ENCODE measurements at regions not wholly inside any gene's neighbourhood (a gene's known extent, or its start where the extent isn't known, plus 50 kb on each side); places are given as distances from the start of the nearest gene placed in this dataset.
"Not testable (repeated sequence)": the region's sequence is repeated elsewhere in the genome, so short reads cannot be mapped to it uniquely, and the experiment has no call there.

DNA sequence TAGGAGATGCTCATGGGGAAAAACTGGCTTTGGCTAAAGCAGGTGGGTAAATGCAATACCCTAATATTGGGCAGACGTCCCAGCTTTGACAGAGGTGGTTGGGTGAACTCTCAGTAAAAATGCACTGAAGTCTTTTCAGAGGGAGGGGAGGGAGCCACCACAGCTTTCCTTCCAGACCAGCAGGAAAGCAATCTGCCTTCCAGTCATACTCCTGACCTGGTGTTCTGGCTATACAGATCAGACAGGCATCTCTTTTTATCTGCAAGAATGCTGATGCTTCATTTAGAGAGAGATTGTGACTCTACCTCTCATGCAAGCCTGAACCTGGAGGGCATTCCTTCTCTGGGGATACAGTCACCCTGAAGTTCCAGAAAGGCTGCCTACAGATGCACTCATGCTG is 52.6 kb upstream of the ICA1 start:
- no peak for DNase-seq (ENCODE audit: low read depth)

DNA sequence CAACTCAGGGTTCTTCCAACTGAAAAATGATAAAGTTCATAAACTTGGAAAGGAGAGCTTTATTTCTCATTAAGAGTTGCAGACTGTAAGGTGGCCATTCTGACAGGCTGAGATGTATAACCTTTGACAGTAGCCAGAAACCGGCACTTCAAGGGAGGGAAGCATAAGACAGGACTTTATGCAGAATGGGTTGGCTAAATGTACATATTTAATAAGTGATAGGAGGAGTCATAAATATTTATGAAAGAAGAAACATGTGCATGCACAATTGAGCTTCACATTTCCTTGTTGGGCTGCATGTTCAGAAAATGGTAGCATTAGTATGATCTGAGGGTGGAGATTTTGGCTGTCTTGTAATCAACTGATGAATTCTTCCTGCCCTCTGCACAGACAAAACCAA is 57.1 kb upstream of the ICA1 start:
- no peak for DNase-seq (ENCODE audit: low read depth)

DNA sequence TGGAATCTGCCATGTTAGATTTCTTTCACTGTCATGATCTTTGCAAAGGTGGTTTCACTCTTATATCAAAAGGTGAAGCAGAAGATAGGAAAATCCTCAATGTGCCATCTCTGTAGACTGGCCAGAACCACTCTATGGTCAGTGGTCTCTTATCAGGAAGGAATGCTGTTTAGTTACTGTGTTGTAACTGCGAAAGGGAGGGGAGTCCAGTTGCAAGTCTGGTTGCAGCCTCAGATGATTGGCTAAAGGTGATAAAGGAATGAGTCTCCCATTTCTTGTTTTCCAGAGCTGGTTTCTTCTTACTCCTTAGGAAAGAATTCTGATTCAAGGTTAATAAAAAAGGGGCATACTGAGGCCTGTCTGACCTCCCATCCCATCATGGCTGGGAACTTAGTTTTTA is 58.2 kb upstream of the ICA1 start:
- no peak for DNase-seq (ENCODE audit: low read depth)

DNA sequence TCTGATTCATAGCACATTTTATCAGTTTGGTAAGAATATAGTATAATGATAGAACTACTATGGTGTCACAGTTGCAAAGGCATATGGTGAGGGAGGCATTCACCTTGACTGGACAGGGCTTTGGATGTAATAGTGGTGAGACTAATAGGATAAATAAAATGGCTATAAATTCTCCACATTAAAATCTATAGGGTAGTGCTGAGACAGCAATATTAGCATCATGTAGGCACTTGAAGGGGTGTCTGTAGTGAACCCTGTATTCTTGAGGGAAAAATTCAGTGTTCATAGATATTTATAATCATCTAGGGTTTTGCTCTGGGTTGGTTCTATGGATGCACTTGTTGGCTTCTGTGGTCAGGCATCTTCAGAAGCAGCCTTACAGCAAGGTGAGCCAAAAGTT is 59.3 kb upstream of the ICA1 start:
- no peak for DNase-seq (ENCODE audit: low read depth)

DNA sequence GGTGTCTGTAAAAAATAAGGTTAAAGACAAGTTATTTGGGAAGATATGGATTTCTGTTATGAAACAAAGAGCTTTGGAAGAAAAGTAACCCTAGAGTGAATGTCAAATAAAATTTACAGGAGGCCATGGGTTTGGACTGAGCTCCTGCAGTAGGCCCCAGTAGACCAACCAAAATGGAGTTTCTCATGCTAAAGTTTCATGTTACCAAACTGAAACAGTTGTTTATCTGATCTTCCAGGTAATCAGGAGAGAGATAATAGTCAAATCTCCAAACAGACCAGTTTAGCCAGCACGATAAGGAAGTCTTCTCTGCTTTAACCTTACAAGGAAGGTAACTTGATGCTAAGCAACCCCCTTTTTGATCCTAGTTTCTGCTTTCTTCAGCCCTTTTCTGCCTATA is 60.7 kb upstream of the ICA1 start:
- no peak for DNase-seq (ENCODE audit: low read depth)

DNA sequence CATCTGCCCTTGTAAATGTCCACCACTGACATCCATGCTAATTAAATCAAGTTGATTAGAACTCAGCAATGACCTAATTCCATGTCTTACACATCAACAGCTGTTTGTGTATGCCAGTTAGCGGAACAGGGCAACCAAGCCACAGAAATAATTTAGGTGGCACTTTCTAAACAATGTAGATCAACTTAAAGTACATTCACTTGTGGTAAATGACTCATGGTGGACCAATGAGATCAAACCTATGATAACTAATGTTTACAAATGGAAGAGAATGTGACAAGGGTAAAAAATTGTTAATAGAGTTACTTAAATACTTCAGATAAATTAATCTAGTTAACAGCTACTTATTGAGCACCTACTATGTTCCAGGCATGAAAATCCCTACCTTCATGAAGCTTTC is 63.1 kb upstream of the ICA1 start:
- no peak for DNase-seq (ENCODE audit: low read depth)

DNA sequence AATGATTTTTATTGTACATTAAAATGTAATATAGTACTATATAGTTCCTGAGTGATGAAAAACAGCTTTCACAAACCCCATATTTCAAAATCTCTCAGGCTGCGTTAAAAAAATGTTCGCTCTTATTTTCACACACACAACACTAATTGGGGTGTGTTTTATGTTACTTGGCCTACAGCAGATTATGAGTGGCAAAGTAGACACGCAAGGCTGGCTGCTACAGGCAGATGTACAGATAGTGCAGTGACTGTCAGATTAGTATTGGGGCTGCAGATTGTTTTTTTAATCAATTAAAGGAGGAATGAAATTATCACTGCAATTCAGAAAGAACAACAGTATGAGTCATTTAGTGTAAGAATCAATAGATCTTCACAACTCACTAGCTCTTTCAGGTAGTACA is 65.2 kb upstream of the ICA1 start:
- DNase-seq (ENCODE audit: low read depth) = no peak

DNA sequence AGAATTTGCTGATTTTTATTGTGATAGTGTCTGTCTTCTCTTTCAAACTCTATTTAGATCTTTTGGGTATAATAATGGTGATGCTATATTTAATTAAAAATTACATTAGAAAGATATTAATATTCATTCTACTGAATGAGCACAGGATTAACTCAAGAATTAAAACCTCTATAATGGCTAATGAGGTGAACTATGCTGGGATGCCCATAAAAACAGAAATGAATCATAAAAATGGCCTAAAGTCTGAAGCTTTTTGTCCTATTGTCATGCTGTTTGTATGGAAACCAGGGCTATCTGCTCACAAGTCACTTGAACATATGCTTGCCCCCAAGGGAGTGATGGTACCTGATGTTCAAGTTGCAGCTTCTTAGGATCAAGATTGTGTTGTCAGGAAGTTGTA is 76.2 kb upstream of the ICA1 start:
- DNase-seq (ENCODE audit: low read depth) = no peak

DNA sequence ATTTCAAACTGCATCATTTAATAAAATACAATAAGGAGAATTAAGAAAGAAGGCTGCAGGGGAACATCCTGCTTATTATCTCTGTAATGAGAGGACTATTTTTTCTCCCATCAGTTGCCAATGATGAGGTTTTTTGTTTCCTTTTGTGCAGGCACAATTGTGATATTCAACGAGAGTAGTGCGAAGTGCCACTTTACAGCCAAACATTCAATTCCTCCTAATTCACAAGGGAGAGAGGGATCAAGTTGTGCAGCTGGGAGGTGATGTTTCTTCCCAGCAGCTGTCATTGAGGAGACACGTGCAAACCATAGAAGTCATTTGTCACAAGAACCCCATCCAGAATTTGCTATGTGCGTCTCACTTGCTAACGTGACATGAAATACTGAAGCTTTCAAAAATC is 81.6 kb upstream of the ICA1 start:
- DNase-seq (ENCODE audit: low read depth) = peak; percentile 3

DNA sequence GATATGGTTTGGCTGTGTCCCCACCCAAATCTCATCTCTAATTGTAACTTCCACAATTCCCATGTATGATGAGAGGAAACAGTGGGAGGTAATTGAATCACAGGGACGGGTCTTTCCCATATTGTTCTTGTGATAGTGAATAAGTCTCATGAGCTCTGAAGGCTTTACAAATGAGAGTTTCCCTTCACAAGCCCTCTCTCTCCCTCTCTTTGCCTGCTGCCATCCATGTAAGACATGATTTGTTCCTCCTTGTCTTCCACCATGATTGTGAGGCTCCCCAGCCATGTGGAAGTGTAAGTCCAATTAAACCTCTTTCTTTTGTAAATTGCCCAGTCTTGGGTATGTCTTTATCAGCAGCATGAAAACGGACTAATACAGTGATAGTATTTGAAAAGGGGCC is 85.4 kb upstream of the ICA1 start:
- DNase-seq (ENCODE audit: low read depth) = not testable (repeated sequence)

DNA sequence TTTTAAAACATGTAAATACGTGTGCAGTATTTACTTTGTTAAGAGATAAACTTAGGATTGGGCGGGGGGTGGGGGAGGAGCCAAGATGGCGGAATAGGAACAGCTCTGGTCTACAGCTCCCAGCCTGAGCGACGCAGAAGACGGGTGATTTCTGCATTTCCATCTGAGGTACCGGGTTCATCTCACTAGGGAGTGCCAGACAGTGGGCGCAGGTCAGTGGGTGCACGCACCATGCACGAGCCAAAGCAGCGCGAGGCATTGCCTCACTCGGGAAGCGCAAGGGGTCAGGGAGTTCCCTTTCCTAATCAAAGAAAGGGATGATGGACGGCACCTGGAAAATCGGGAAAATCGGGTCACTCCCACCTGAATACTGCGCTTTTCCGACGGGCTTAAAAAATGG is 81.8 kb upstream of the NXPH1 start:
- not testable (repeated sequence) for DNase-seq (ENCODE audit: low read depth)

DNA sequence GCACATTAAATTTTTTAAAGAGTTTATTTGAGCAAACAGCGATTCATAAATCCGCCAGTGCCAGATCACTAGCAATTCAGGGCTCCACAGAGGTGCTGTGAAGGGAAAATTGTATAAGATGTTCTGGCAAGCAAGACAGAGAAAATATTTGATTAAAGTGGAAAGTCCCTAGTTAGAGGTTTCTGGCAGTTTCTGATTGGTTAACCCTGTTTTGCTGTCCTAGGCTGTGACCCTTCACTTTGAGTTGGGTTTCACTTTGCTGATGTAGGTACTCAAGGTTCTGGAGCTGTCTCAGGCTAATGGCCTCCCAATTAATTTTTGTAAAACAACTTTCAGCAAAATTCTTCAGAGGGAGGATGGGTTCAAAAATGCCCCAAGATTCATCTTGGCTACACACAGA is 79.4 kb upstream of the NXPH1 start:
- no peak for DNase-seq (ENCODE audit: low read depth)

DNA sequence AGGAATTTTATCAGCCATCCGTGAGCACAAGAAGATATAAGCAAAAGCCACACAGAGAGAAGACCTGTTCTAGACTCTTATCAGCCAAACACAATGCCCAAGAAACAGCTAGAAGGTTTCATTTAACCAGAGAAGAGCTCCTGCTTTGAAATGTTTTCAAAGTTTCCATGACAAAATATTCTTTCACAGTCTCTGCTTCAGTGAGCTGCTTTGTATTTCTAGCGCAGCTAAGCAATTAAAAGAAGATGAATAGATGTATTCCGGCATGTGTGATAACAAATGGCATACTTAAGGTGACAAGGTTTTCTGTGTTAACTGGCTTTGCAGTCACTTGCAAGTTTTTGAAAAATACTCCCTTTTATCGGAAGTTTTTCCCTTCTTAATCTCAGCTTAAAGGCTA is 78.9 kb upstream of the NXPH1 start:
- DNase-seq (ENCODE audit: low read depth) = no peak

DNA sequence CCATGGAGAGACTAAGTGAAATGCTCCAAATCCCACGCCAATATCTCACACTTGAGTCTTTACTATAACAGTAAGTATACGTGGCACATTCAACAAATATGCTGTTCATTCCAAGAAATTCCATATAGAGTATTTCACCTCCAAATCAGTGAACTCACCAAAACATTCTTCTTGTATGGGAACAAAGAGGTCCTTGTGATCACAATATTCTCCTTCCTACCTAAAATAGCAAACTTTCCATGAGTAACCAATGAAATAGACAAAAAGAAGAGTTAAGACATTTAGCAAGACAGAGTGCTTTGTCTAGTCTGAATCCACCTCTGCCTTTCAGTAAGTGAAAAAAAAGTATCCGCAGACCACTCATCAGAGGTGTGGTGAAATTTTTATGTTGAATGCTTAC is 77.3 kb upstream of the NXPH1 start:
- DNase-seq (ENCODE audit: low read depth) = no peak

DNA sequence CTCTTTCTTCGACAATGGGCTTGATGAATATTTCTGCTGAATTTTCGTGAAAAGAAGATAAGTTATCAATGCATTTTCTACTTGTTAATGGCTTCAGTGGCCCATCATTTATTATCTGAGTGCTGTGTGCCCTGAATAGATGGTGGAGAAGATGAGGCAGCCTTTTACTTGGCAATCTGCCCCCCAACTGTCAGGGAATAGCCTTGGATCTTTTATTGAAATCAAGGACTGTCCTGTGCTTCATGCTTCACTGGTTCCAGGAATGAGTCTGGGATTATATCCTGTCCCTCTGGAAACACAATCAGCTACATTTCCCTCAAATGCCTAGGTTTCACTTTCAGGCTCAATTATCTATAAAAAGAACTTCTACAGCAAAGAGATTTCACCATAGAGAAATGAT is 75.9 kb upstream of the NXPH1 start:
- DNase-seq (ENCODE audit: low read depth) = peak; percentile 1

DNA sequence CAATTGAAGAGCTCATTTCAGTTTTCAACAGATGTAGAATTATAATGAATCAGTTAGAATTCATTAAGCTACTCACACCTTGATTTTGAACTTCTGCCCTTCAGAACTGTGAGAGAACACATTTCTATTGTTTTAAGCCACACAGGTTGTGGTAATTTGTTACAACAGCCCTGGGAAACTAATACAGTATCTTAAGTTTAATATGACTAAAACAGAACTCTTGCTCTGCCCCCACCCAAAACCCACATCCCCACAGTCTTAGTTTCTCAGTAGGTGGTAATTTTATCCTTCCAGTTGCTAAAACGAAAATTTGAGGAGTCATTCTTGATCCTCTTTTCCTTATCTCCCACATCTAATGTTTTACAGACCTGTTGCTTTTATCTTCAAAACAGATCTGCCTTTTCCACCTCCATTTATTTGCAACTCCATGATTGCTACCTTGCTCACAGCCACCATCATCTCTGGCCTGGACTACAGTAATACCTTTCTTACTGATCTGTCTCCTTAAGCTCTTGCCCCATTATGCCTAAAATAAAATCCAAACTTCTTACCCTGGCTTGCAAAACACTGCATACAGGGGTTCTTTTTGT is 72.8 kb upstream of the NXPH1 start:
- DNase-seq (ENCODE audit: low read depth) = no peak

DNA sequence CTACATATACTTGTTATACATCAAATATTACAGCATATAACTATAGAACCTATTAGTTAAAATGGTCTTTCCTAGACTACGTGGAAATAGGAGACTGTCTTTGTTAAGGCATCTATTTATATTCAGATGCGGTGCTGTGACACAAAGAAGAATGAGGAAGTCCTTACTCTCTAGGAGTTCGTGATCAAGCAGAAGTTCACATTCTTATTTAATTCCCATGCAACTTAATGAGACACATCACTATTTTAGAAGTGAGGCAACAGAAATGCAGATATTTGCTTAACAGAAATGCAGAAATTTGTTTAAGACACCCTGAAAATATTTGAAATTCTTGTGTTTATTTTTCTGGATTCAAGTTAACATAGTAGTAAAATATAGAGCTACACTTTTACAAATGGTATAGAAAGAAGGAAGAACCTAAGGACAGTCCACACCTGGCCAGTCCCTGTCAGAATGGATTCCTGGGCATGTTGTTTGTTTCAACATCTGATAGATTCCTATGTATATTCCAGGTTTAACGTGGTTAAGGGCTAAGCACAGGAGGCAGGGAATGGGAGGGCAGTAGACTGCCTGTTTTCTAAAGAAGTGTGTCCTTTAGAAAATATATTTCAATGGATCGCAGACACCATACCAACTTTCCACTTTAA is 70.6 kb upstream of the NXPH1 start:
- no peak for DNase-seq (ENCODE audit: low read depth)

DNA sequence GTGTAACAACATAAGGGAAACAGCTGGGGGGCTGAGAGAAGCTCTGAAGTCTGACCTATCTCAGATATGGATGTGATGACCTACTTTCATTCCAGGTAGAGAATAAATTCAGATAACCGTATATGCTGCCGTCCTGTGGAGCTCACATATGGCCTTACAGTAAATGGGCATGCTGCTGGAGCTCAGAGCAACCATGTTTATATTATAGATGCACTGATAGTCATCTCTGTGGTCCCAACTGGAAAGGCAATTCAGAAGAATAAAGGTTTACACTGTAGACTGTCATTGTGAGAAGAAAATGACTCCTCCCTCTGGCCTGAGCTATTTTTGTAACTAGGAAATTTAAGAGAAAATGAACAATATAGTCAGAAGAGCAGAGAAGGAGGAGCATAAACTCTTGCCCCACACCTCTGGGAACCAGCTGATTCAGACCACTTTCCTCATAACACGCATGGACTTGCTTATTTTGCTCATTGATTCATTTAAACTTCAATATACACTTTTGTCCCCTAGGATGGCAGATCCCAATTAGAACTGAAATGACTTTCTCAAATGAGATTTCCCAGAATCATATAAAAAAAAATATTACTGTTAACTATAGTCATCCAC is 69.9 kb upstream of the NXPH1 start:
- no peak for DNase-seq (ENCODE audit: low read depth)

DNA sequence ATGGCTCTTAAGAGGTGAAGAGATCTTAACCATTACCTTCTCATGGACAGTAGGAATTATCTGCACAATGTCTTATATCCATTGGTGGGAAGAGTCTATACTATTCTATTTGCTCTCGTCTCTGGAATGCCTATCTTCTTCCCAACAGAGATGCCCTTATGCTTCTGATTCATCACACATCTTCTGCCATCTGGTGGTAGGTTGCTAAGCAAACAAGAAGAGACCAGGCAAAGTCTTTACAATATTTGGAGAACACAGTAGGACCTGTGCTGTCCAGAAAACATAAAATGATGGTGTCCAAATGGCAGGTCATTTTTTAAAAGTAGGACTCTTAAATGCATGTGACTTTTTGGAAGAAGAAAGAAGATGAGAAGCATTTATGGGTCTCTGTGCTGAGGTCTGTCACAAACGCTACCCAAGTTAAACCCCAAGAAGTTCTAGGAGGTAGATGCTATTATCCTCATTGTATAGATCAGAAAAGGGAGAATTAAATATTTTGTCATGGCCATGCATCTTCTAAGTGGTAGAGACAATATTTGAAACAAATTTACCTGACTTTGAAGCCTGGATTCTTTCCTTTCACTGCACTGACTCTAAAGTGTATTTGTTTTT is 67.8 kb upstream of the NXPH1 start:
- DNase-seq (ENCODE audit: low read depth) = peak; percentile 13

DNA sequence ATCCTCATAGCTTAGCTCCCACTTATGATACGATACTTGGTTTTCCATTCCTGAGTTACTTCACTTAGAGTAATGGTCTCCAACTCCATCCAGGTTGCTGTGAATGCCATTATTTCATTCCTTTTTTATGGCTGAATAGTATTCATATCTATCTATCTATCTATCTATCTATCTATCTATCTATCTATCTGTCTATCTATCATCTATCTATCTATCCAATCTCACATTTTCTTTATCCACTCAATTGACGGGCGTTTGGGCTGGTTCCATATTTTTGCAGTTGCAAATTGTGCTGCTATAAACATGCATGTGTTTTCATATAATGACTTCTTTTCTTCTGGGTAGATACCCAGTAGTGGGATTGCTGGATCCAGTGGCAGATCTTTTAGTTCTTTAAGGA is 65.4 kb upstream of the NXPH1 start:
- DNase-seq (ENCODE audit: low read depth) = not testable (repeated sequence)

DNA sequence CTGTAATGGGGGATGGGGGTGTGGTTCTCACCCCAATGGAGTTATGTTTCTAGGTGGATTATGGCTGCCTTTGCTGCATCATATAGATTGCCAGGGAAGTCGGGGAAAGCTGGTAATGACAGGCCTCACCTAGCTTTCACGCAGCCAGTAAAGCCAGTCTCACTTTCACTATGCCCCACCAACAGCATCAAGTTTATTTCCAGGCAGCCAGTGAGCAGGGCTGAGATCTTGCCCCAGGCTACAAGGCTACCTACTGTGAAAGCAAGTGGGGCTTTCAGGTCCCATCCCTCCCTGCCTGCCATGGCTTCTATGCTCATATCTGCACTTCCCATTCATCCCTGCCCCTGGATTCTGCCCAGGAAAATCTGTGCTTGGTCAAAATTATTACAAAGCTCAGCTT is 61.7 kb upstream of the NXPH1 start:
- DNase-seq (ENCODE audit: low read depth) = no peak

DNA sequence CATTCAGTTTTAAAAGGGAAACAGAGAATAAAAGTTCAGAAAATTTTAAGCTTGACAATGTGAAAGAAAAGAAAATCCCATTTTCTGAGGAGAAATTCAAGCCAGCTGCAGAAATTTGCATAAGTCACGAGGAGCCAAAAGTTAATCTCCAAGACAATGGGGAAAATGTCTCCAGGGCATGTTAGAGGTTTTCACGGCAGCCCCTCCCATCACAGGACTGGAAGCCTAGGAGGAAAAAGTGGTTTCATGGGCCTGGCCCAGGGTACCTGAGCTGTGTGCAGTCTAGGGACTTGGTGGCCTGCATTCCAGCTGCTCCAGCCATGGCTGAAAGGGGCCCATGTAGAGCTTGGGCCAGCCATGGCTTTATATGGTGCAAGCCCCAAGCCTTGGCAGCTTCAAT is 59.6 kb upstream of the NXPH1 start:
- no peak for DNase-seq (ENCODE audit: low read depth)
